ENCODE measurements at regions not wholly inside any gene's neighbourhood (a gene's known extent, or its start where the extent isn't known, plus 50 kb on each side); places are given as distances from the start of the nearest gene placed in this dataset.

DNA sequence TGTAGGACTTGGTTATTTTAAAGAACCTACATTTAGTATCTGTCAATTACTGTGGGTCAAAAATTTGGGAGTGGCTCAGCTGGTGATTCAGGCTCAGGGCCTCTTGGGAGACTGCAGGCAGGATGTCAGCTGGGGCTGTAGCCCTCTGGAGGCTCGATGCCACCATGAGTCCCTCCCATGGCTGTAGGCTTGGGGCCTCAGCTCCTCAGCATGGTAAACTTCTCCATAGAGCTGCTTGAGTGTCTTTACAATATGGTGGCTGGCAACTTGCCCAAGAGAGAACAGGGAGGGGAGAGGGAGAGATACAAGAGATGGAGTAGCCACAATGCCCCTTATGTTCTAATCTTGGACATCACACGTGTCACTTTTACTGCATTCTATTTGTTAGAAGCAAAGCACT lies 470.4 kb downstream of the CDH26 start:
- no peak overlapping the region for H3K27ac ChIP-seq (ENCODE audit: low read depth, low read length)
- Mint-ChIP-seq H3K27me3 (ENCODE audit: low read depth, unreplicated experiment) (peaks cover 26% of the 10 kb centered on the region), H3K4me3 (ENCODE audit: unreplicated experiment) (no peak overlapping the region), H3K36me3 (ENCODE audit: low read depth, unreplicated experiment) (no peaks in the 10 kb centered on the region), H3K27ac (ENCODE audit: unreplicated experiment) (no peak overlapping the region), H3K4me1 (ENCODE audit: low read depth, unreplicated experiment) (no peaks in the 10 kb centered on the region), H3K9me3 (ENCODE audit: unreplicated experiment) (no peaks in the 10 kb centered on the region)
- no peaks in the 10 kb centered on the region for H3K36me3 ChIP-seq (ENCODE audit: insufficient read depth, low read length)
- H3K27me3 ChIP-seq (ENCODE audit: insufficient read depth, low read length), result no peaks in the 10 kb centered on the region
- H3K4me3 ChIP-seq (ENCODE audit: insufficient read depth, low read depth, low read length), result no peak overlapping the region
- DNase-seq (ENCODE audit: low read depth) (no peak), FAIRE-seq (no peak)
- H3K79me2 ChIP-seq (ENCODE audit: insufficient read depth, low read length), result no peaks in the 10 kb centered on the region
- H4K20me1 ChIP-seq (ENCODE audit: insufficient read depth, low read length), result no peaks in the 10 kb centered on the region
- H3K9me3 ChIP-seq (ENCODE audit: insufficient read depth, low read depth, low read length), result no peaks in the 10 kb centered on the region
- H2AFZ ChIP-seq (ENCODE audit: low read depth, low read length), result no peak overlapping the region
- TF ChIP-seq, protein P1, sequence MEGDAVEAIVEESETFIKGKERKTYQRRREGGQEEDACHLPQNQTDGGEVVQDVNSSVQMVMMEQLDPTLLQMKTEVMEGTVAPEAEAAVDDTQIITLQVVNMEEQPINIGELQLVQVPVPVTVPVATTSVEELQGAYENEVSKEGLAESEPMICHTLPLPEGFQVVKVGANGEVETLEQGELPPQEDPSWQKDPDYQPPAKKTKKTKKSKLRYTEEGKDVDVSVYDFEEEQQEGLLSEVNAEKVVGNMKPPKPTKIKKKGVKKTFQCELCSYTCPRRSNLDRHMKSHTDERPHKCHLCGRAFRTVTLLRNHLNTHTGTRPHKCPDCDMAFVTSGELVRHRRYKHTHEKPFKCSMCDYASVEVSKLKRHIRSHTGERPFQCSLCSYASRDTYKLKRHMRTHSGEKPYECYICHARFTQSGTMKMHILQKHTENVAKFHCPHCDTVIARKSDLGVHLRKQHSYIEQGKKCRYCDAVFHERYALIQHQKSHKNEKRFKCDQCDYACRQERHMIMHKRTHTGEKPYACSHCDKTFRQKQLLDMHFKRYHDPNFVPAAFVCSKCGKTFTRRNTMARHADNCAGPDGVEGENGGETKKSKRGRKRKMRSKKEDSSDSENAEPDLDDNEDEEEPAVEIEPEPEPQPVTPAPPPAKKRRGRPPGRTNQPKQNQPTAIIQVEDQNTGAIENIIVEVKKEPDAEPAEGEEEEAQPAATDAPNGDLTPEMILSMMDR (IDR thresholded peaks at IDR 0.05; ENCODE audit: insufficient read depth, low read depth, low read length), result no peak
- TF ChIP-seq EZH2 (IDR thresholded peaks at IDR 0.05; ENCODE audit: insufficient read depth, low read length), result no peak
- no peaks in the 10 kb centered on the region for H3K4me1 ChIP-seq (ENCODE audit: insufficient read depth, low read length)
- H3K9ac ChIP-seq (ENCODE audit: low read length), result no peak overlapping the region
- no peak overlapping the region for H3K4me2 ChIP-seq (ENCODE audit: low read length)

DNA sequence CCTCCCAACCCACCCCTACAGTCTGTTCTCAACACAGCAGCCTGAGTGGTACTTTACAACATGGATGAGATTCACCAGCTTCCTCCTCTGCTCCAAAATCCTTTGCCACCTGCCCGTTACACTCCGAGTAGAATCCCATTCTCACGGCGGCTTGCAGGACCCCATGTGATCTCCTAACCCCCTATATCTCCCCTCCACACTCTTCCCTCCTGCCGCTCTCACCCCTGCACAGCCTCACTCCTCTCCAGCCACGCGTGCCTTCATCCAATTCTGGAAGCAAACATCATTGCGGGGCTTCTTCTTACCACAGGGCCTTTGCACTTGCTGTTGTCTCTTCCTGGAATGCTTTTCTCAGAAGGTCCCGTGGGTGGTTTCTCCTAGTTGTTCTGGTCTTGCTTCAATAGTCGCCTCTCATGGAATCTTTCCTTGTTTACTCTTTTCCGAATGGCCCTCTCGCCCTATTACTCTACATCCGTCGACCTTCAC lies 472.3 kb downstream of the CDH26 start:
- H3K9me3 Mint-ChIP-seq (ENCODE audit: unreplicated experiment), result no peaks in the 10 kb centered on the region
- Histone ChIP-seq H3K9ac (ENCODE audit: low read length) (no peak overlapping the region), H2AFZ (ENCODE audit: low read depth, low read length) (no peak overlapping the region), H3K9me3 (ENCODE audit: insufficient read depth, low read depth, low read length) (no peaks in the 10 kb centered on the region), H3K79me2 (ENCODE audit: insufficient read depth, low read length) (no peaks in the 10 kb centered on the region), H3K4me3 (ENCODE audit: insufficient read depth, low read depth, low read length) (no peak overlapping the region), H3K4me1 (ENCODE audit: insufficient read depth, low read length) (no peaks in the 10 kb centered on the region), H3K4me2 (ENCODE audit: low read length) (no peak overlapping the region), H3K36me3 (ENCODE audit: insufficient read depth, low read length) (no peaks in the 10 kb centered on the region), H4K20me1 (ENCODE audit: insufficient read depth, low read length) (no peaks in the 10 kb centered on the region), H3K27ac (ENCODE audit: low read depth, low read length) (no peak overlapping the region), H3K27me3 (ENCODE audit: insufficient read depth, low read length) (no peaks in the 10 kb centered on the region)
- no peaks in the 10 kb centered on the region for H3K36me3 Mint-ChIP-seq (ENCODE audit: low read depth, unreplicated experiment)
- H3K4me3 Mint-ChIP-seq (ENCODE audit: unreplicated experiment), result no peak overlapping the region
- FAIRE-seq (no peak), DNase-seq (ENCODE audit: low read depth) (no peak)
- peaks cover 27% of the 10 kb centered on the region for H3K27me3 Mint-ChIP-seq (ENCODE audit: low read depth, unreplicated experiment)
- H3K4me1 Mint-ChIP-seq (ENCODE audit: low read depth, unreplicated experiment), result no peaks in the 10 kb centered on the region
- TF ChIP-seq, protein P1 (IDR thresholded peaks at IDR 0.05; ENCODE audit: insufficient read depth, low read depth, low read length), result no peak
- no peak for TF ChIP-seq EZH2 (IDR thresholded peaks at IDR 0.05; ENCODE audit: insufficient read depth, low read length)
- no peak overlapping the region for H3K27ac Mint-ChIP-seq (ENCODE audit: unreplicated experiment)

DNA sequence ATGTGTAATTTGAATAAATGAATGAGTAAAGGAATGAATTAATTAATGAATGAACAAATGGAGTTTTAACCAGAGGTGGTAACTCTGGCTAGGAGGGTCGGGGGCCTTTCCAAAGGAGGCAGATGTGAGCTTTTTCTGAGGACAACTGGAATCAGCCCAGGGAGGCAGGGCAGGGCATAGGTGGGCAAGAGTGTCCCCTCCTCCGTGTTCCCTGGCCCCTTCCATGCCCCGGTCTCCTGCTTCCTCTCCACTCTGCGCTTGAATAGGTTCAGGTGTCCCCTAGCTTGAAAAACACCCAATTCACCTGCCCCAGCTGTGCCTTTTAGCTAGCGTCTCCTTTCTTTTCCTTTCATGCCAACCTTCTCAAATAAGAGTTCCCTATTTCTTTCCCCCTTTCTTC lies 473.1 kb downstream of the CDH26 start:
- Histone ChIP-seq H2AFZ (ENCODE audit: low read depth, low read length) (no peak overlapping the region), H3K4me2 (ENCODE audit: low read length) (no peak overlapping the region), H3K27ac (ENCODE audit: low read depth, low read length) (no peak overlapping the region), H3K4me1 (ENCODE audit: insufficient read depth, low read length) (no peaks in the 10 kb centered on the region), H3K36me3 (ENCODE audit: insufficient read depth, low read length) (no peaks in the 10 kb centered on the region), H3K9ac (ENCODE audit: low read length) (no peak overlapping the region), H3K79me2 (ENCODE audit: insufficient read depth, low read length) (no peaks in the 10 kb centered on the region), H3K9me3 (ENCODE audit: insufficient read depth, low read depth, low read length) (no peaks in the 10 kb centered on the region), H4K20me1 (ENCODE audit: insufficient read depth, low read length) (no peaks in the 10 kb centered on the region), H3K4me3 (ENCODE audit: insufficient read depth, low read depth, low read length) (no peak overlapping the region), H3K27me3 (ENCODE audit: insufficient read depth, low read length) (no peaks in the 10 kb centered on the region)
- Mint-ChIP-seq H3K9me3 (ENCODE audit: unreplicated experiment) (no peaks in the 10 kb centered on the region), H3K36me3 (ENCODE audit: low read depth, unreplicated experiment) (no peaks in the 10 kb centered on the region), H3K4me1 (ENCODE audit: low read depth, unreplicated experiment) (no peaks in the 10 kb centered on the region), H3K27me3 (ENCODE audit: low read depth, unreplicated experiment) (peaks cover 26% of the 10 kb centered on the region), H3K27ac (ENCODE audit: unreplicated experiment) (no peak overlapping the region), H3K4me3 (ENCODE audit: unreplicated experiment) (no peak overlapping the region)
- FAIRE-seq (no peak), DNase-seq (ENCODE audit: low read depth) (no peak)
- TF ChIP-seq, protein P1 (IDR thresholded peaks at IDR 0.05; ENCODE audit: insufficient read depth, low read depth, low read length), result no peak
- no peak for TF ChIP-seq EZH2 (IDR thresholded peaks at IDR 0.05; ENCODE audit: insufficient read depth, low read length)

Measured in astrocyte (in vitro differentiated cells and primary cell).